Liver (tissue), 8 donors: ENCODE measurements at regions not wholly inside any gene's neighbourhood (a gene's known extent, or its start where the extent isn't known, plus 50 kb on each side); places are given as distances from the start of the nearest gene placed in this dataset.

Experiments
- DNase-seq: peaks from one replicate; pipeline ENCODE4 v3.0.0-alpha.2; 2017; ENCODE audit warnings: low spot score
- H3K27ac ChIP-seq, 2 donors: one replicate each; pipeline ENCODE4 v1.7.0; 2013; ENCODE audit warnings: inconsistent platforms in 2 of 2, low read length in 2 of 2, control low read depth in 1 of 2, low read depth in 1 of 2, mild to moderate bottlenecking in 1 of 2
- H3K27me3 ChIP-seq, 4 donors: one replicate each; pipeline versions ENCODE4 v1.6.1 to v1.7.0; 2013; ENCODE audit warnings: low read length in 3 of 4, inconsistent platforms in 1 of 4, mild to moderate bottlenecking in 1 of 4, moderate library complexity in 1 of 4; ENCODE audit not compliant: control insufficient read depth in 4 of 4, insufficient read depth in 4 of 4
- H3K36me3 ChIP-seq, 4 donors: one replicate each; pipeline versions ENCODE4 v1.6.1 to v1.7.0; 2013; ENCODE audit warnings: low read length in 3 of 4, mild to moderate bottlenecking in 3 of 4, low read depth in 1 of 4, moderate library complexity in 1 of 4; ENCODE audit not compliant: control insufficient read depth in 4 of 4, insufficient read depth in 3 of 4
- H3K4me1 ChIP-seq, 4 donors: one replicate each; pipeline versions ENCODE4 v1.6.1 to v1.7.0; 2013; ENCODE audit warnings: low read length in 3 of 4, mild to moderate bottlenecking in 3 of 4, moderate library complexity in 1 of 4; ENCODE audit not compliant: control insufficient read depth in 4 of 4, insufficient read depth in 4 of 4
- H3K4me3 ChIP-seq, 3 donors: one replicate each; pipeline versions ENCODE4 v1.6.1 to v1.7.0; 2013; ENCODE audit warnings: low read length in 3 of 3, control low read depth in 1 of 3, low read depth in 1 of 3, mild to moderate bottlenecking in 1 of 3
- H3K9ac ChIP-seq, 2 donors: one replicate each; pipeline ENCODE4 v1.7.0; 2013; ENCODE audit warnings: low read length in 2 of 2, mild to moderate bottlenecking in 2 of 2, moderate library complexity in 2 of 2, control low read depth in 1 of 2, low read depth in 1 of 2
- H3K9me3 ChIP-seq, 4 donors: one replicate each; pipeline versions ENCODE4 v1.6.1 to v1.7.0; 2013; ENCODE audit warnings: low read length in 3 of 4; ENCODE audit not compliant: control insufficient read depth in 4 of 4
- ATF3 ChIP-seq: IDR thresholded peaks from 2 replicates; pipeline ENCODE4 v1.6.1; 2016; ENCODE audit warnings: antibody characterized with exemption
- CTCF ChIP-seq: fragments of 150-350 bp; IDR thresholded peaks from 2 replicates; pipeline ENCODE4 v1.5.1; 2017; ENCODE audit warnings: improper control_type of control experiment, low read depth, low read length; ENCODE audit not compliant: missing input control
- EGR1 ChIP-seq, 2 donors: IDR thresholded peaks; 2 replicates each; pipeline ENCODE4 v1.6.1; 2016 to 2018; ENCODE audit warnings: antibody characterized with exemption in 2 of 2, low read depth in 2 of 2
- FOXA1 ChIP-seq: IDR thresholded peaks from 2 replicates; pipeline ENCODE4 v1.6.1; 2016; ENCODE audit warnings: antibody characterized with exemption
- FOXA2 ChIP-seq: IDR thresholded peaks from 2 replicates; pipeline ENCODE4 v1.6.1; 2016; ENCODE audit warnings: antibody characterized with exemption
- GABPA ChIP-seq, 2 donors: IDR thresholded peaks in 1 of 2; conservative IDR thresholded peaks in 1 of 2; 2 replicates each; pipeline ENCODE4 v1.6.1; 2016; ENCODE audit warnings: antibody characterized with exemption in 2 of 2, mild to moderate bottlenecking in 1 of 2, moderate library complexity in 1 of 2
- HNF4A ChIP-seq, 2 donors: conservative IDR thresholded peaks; 2 replicates each; pipeline ENCODE4 v1.6.1; 2016; ENCODE audit warnings: antibody characterized with exemption in 2 of 2, mild to moderate bottlenecking in 2 of 2
- HNF4G ChIP-seq: IDR thresholded peaks from 2 replicates; pipeline ENCODE4 v1.6.1; 2016; ENCODE audit warnings: antibody characterized with exemption
- MAX ChIP-seq: IDR thresholded peaks from 2 replicates; pipeline ENCODE4 v1.6.1; 2016; ENCODE audit warnings: antibody characterized with exemption
- NR2F2 ChIP-seq: IDR thresholded peaks from 2 replicates; pipeline ENCODE4 v1.6.1; 2016; ENCODE audit warnings: antibody characterized with exemption
- RAD21 ChIP-seq, 2 donors: IDR thresholded peaks; 2 replicates each; pipeline ENCODE4 v1.6.1; 2016; ENCODE audit warnings: antibody characterized with exemption in 2 of 2, mild to moderate bottlenecking in 2 of 2
- REST ChIP-seq: IDR thresholded peaks from 2 replicates; pipeline ENCODE4 v1.6.1; 2016; ENCODE audit warnings: antibody characterized with exemption, mild to moderate bottlenecking
- RXRA ChIP-seq, 2 donors: IDR thresholded peaks; 2 replicates each; pipeline ENCODE4 v1.6.1; 2017 to 2018; ENCODE audit warnings: antibody characterized with exemption in 2 of 2, mild to moderate bottlenecking in 1 of 2
- SP1 ChIP-seq: IDR thresholded peaks from 2 replicates; pipeline ENCODE4 v1.6.1; 2018; ENCODE audit warnings: antibody characterized with exemption, mild to moderate bottlenecking
- TAF1 ChIP-seq: conservative IDR thresholded peaks from 2 replicates; pipeline ENCODE4 v1.6.1; 2016; ENCODE audit warnings: antibody characterized with exemption, mild to moderate bottlenecking
- YY1 ChIP-seq: IDR thresholded peaks from 2 replicates; pipeline ENCODE4 v1.6.1; 2016; ENCODE audit warnings: antibody characterized with exemption, mild to moderate bottlenecking
- ZBTB33 ChIP-seq: IDR thresholded peaks from 2 replicates; pipeline ENCODE4 v1.6.1; 2016; ENCODE audit warnings: antibody characterized with exemption
- WGBS: extraction: QIAGEN DNeasy Blood & Tissue Kit; methylation state at CpG from one replicate; pipeline ENCODE4 v1.1.7; 2013; 5-methylcytosine and 5-hydroxymethylcytosine counted together
- donor health status: healthy.
- donor health status: healthy.
- donor health status: healthy.
- donor health status: healthy.
- donor health status: healthy.

GRCh38 chr2:180481998-180482397 lies 474.9 kb upstream of the CWC22 start:
- Histone ChIP-seq H3K9me3 (no peaks in the 10 kb centered on the region), H3K36me3 (no peaks in the 10 kb centered on the region), H3K27ac (no peak overlapping the region), H3K9ac (no peak overlapping the region), H3K4me3 (no peak overlapping the region), H3K27me3 (no peaks in the 10 kb centered on the region), H3K4me1 (no peaks in the 10 kb centered on the region)
- TF ChIP-seq MAX, result no peak
- no peak for TF ChIP-seq NR2F2
- no peak for TF ChIP-seq ATF3
- TF ChIP-seq ZBTB33, result no peak
- TF ChIP-seq RAD21 (IDR thresholded peaks at IDR 0.05), result no peak
- no peak for TF ChIP-seq REST
- TF ChIP-seq HNF4G, result no peak
- TF ChIP-seq GABPA (IDR thresholded peaks at IDR 0.05 in 1 of 2, conservative IDR thresholded peaks at IDR 0.05 in 1 of 2), result no peak
- no peak for TF ChIP-seq RXRA (IDR thresholded peaks at IDR 0.05)
- no peak for TF ChIP-seq SP1
- DNase-seq, result no peak
- WGBS, result 80% methylated on average over 2 of the region's 2 CpGs

GRCh38 chr2:180478883-180479282 lies 471.8 kb upstream of the CWC22 start:
- Histone ChIP-seq H3K9ac (no peak overlapping the region), H3K9me3 (no peaks in the 10 kb centered on the region), H3K4me3 (no peak overlapping the region), H3K4me1 (no peaks in the 10 kb centered on the region), H3K36me3 (no peaks in the 10 kb centered on the region), H3K27ac (no peak overlapping the region), H3K27me3 (no peaks in the 10 kb centered on the region)
- TF ChIP-seq TAF1, result no peak
- no peak for TF ChIP-seq HNF4A (conservative IDR thresholded peaks at IDR 0.05)
- TF ChIP-seq FOXA1, result no peak
- TF ChIP-seq REST, result no peak
- no peak for TF ChIP-seq YY1
- TF ChIP-seq RXRA (IDR thresholded peaks at IDR 0.05), result no peak
- TF ChIP-seq EGR1 (IDR thresholded peaks at IDR 0.05; ENCODE audit: low read depth in 2 of 2), result no peak
- TF ChIP-seq FOXA2, result no peak
- TF ChIP-seq ZBTB33, result no peak
- no peak for TF ChIP-seq CTCF
- TF ChIP-seq MAX, result no peak
- no peak for TF ChIP-seq HNF4G
- DNase-seq, result no peak
